WTC11 (cell line): ENCODE measurements at regions not wholly inside any gene's neighbourhood (a gene's known extent, or its start where the extent isn't known, plus 50 kb on each side); places are given as distances from the start of the nearest gene placed in this dataset.

Source experiments
- CREM ChIP-seq: sonication (generic); formaldehyde crosslinking; IDR thresholded peaks from 2 replicates; pipeline ENCODE4 v1.8.1; 2022; ENCODE audit warnings: mild to moderate bottlenecking, missing genetic modification reagents, moderate library complexity
- EMX1 ChIP-seq: fragments of 250-450 bp; sonication (Bioruptor Pico); IDR thresholded peaks from 2 replicates; pipeline ENCODE4 v1.8.0; 2021; ENCODE audit warnings: mild to moderate bottlenecking
- MYBL2 ChIP-seq: sonication (generic); formaldehyde crosslinking; IDR thresholded peaks from 2 replicates; pipeline ENCODE4 v1.8.1; 2023; ENCODE audit warnings: mild to moderate bottlenecking, moderate library complexity, missing genetic modification reagents
- RELA ChIP-seq: sonication (generic); formaldehyde crosslinking; IDR thresholded peaks from 2 replicates; pipeline ENCODE4 v1.8.1; 2022; ENCODE audit warnings: missing genetic modification reagents, mild to moderate bottlenecking, borderline replicate concordance
- SP1 ChIP-seq: sonication (generic); formaldehyde crosslinking; conservative IDR thresholded peaks from 2 replicates; pipeline ENCODE4 v1.8.1; 2022; ENCODE audit warnings: missing genetic modification reagents
- ZNF138 ChIP-seq: sonication (generic); formaldehyde crosslinking; conservative IDR thresholded peaks from 2 replicates; pipeline ENCODE4 v1.8.1; 2022; ENCODE audit warnings: mild to moderate bottlenecking, moderate library complexity, missing genetic modification reagents
- ZNF317 ChIP-seq: sonication (generic); formaldehyde crosslinking; IDR thresholded peaks from 2 replicates; pipeline ENCODE4 v1.8.1; 2023; ENCODE audit warnings: low read depth, mild to moderate bottlenecking, moderate library complexity, missing genetic modification reagents, borderline replicate concordance
- TF ChIP-seq, protein P1 (sequence below): sonication (generic); formaldehyde crosslinking; IDR thresholded peaks from 2 replicates; pipeline ENCODE4 v1.8.1; 2023; ENCODE audit warnings: mild to moderate bottlenecking, missing genetic modification reagents
- TF ChIP-seq, protein P2 (sequence below): sonication (generic); formaldehyde crosslinking; IDR thresholded peaks from 2 replicates; pipeline ENCODE4 v1.8.0; 2022; ENCODE audit warnings: mild to moderate bottlenecking, missing genetic modification reagents
- TF ChIP-seq, protein P3 (sequence below): fragments of 200-600 bp; IDR thresholded peaks from 2 replicates; pipeline ENCODE4 v1.8.0; 2022; ENCODE audit warnings: antibody characterized with exemption
- TF ChIP-seq, protein P4 (sequence below): sonication (generic); formaldehyde crosslinking; IDR thresholded peaks from 2 replicates; pipeline ENCODE4 v1.8.1; 2023; ENCODE audit warnings: mild to moderate bottlenecking, moderate library complexity, missing genetic modification reagents
- TF ChIP-seq, protein P5 (sequence below): sonication (generic); formaldehyde crosslinking; IDR thresholded peaks from 2 replicates; pipeline ENCODE4 v1.8.0; 2023; ENCODE audit warnings: missing genetic modification reagents
- TF ChIP-seq, protein P6 (sequence below): sonication (generic); formaldehyde crosslinking; conservative IDR thresholded peaks from 2 replicates; pipeline ENCODE4 v1.8.1; 2022; ENCODE audit warnings: mild to moderate bottlenecking, missing genetic modification reagents
- TF ChIP-seq, protein P7 (sequence below): sonication (generic); formaldehyde crosslinking; IDR thresholded peaks from 2 replicates; pipeline ENCODE4 v1.8.1; 2022; ENCODE audit warnings: mild to moderate bottlenecking, moderate library complexity, missing genetic modification reagents

DNA sequence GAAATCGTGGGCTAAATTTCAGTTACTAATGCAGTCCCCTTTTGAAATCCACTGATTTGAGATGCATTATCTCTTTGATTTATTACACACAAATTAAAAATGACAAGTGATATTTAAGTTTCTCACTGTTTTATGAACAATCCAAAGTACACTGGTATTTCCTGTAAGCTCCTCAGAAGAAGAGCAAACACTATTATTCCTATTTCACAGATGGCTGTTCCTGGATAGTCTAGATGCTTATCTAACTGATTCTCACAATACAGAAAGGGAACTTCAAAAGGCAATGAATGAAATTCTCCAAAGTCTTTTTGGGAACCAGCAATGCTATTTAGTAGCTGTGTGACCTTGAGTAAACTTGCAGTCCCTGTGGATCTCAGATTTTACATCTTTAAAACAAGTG lies 404.7 kb upstream of the DAB2 start:
- TF ChIP-seq, protein P1, sequence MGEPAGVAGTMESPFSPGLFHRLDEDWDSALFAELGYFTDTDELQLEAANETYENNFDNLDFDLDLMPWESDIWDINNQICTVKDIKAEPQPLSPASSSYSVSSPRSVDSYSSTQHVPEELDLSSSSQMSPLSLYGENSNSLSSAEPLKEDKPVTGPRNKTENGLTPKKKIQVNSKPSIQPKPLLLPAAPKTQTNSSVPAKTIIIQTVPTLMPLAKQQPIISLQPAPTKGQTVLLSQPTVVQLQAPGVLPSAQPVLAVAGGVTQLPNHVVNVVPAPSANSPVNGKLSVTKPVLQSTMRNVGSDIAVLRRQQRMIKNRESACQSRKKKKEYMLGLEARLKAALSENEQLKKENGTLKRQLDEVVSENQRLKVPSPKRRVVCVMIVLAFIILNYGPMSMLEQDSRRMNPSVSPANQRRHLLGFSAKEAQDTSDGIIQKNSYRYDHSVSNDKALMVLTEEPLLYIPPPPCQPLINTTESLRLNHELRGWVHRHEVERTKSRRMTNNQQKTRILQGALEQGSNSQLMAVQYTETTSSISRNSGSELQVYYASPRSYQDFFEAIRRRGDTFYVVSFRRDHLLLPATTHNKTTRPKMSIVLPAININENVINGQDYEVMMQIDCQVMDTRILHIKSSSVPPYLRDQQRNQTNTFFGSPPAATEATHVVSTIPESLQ (CRISPR knock-in tag), result no peak
- TF ChIP-seq, protein P2, sequence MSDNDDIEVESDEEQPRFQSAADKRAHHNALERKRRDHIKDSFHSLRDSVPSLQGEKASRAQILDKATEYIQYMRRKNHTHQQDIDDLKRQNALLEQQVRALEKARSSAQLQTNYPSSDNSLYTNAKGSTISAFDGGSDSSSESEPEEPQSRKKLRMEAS (CRISPR knock-in tag), result no peak
- TF ChIP-seq RELA (CRISPR knock-in tag) (no peak), MYBL2 (CRISPR knock-in tag) (no peak), ZNF138 (CRISPR knock-in tag) (no peak), ZNF317 (CRISPR knock-in tag) (no peak), EMX1 (CRISPR knock-in tag) (no peak), SP1 (no peak), CREM (CRISPR knock-in tag) (no peak)
- TF ChIP-seq, protein P3, sequence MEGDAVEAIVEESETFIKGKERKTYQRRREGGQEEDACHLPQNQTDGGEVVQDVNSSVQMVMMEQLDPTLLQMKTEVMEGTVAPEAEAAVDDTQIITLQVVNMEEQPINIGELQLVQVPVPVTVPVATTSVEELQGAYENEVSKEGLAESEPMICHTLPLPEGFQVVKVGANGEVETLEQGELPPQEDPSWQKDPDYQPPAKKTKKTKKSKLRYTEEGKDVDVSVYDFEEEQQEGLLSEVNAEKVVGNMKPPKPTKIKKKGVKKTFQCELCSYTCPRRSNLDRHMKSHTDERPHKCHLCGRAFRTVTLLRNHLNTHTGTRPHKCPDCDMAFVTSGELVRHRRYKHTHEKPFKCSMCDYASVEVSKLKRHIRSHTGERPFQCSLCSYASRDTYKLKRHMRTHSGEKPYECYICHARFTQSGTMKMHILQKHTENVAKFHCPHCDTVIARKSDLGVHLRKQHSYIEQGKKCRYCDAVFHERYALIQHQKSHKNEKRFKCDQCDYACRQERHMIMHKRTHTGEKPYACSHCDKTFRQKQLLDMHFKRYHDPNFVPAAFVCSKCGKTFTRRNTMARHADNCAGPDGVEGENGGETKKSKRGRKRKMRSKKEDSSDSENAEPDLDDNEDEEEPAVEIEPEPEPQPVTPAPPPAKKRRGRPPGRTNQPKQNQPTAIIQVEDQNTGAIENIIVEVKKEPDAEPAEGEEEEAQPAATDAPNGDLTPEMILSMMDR, result no peak
- TF ChIP-seq, protein P4, sequence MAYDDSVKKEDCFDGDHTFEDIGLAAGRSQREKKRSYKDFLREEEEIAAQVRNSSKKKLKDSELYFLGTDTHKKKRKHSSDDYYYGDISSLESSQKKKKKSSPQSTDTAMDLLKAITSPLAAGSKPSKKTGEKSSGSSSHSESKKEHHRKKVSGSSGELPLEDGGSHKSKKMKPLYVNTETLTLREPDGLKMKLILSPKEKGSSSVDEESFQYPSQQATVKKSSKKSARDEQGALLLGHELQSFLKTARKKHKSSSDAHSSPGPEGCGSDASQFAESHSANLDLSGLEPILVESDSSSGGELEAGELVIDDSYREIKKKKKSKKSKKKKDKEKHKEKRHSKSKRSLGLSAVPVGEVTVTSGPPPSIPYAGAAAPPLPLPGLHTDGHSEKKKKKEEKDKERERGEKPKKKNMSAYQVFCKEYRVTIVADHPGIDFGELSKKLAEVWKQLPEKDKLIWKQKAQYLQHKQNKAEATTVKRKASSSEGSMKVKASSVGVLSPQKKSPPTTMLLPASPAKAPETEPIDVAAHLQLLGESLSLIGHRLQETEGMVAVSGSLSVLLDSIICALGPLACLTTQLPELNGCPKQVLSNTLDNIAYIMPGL (CRISPR knock-in tag), result no peak
- TF ChIP-seq, protein P5, sequence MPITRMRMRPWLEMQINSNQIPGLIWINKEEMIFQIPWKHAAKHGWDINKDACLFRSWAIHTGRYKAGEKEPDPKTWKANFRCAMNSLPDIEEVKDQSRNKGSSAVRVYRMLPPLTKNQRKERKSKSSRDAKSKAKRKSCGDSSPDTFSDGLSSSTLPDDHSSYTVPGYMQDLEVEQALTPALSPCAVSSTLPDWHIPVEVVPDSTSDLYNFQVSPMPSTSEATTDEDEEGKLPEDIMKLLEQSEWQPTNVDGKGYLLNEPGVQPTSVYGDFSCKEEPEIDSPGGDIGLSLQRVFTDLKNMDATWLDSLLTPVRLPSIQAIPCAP (CRISPR knock-in tag), result no peak
- TF ChIP-seq, protein P6, sequence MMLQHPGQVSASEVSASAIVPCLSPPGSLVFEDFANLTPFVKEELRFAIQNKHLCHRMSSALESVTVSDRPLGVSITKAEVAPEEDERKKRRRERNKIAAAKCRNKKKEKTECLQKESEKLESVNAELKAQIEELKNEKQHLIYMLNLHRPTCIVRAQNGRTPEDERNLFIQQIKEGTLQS (CRISPR knock-in tag), result no peak
- TF ChIP-seq, protein P7, sequence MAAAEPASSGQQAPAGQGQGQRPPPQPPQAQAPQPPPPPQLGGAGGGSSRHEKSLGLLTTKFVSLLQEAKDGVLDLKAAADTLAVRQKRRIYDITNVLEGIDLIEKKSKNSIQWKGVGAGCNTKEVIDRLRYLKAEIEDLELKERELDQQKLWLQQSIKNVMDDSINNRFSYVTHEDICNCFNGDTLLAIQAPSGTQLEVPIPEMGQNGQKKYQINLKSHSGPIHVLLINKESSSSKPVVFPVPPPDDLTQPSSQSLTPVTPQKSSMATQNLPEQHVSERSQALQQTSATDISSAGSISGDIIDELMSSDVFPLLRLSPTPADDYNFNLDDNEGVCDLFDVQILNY (CRISPR knock-in tag), result no peak
